Hepatocyte (in vitro differentiated cells): ENCODE measurements at regions not wholly inside any gene's neighbourhood (a gene's known extent, or its start where the extent isn't known, plus 50 kb on each side); places are given as distances from the start of the nearest gene placed in this dataset.

Experiments
- EZH2 ChIP-seq: fragments of 200-600 bp; sonication (generic); IDR thresholded peaks from 2 replicates; pipeline ENCODE4 v1.6.1; 2016; ENCODE audit warnings: antibody characterized with exemption, mild to moderate bottlenecking, borderline replicate concordance
- TF ChIP-seq, protein P1 (sequence below): fragments of 200-600 bp; sonication (generic); IDR thresholded peaks from 2 replicates; pipeline ENCODE4 v1.5.1; 2016; ENCODE audit warnings: antibody characterized with exemption, mild to moderate bottlenecking; ENCODE audit not compliant: poor library complexity

DNA sequence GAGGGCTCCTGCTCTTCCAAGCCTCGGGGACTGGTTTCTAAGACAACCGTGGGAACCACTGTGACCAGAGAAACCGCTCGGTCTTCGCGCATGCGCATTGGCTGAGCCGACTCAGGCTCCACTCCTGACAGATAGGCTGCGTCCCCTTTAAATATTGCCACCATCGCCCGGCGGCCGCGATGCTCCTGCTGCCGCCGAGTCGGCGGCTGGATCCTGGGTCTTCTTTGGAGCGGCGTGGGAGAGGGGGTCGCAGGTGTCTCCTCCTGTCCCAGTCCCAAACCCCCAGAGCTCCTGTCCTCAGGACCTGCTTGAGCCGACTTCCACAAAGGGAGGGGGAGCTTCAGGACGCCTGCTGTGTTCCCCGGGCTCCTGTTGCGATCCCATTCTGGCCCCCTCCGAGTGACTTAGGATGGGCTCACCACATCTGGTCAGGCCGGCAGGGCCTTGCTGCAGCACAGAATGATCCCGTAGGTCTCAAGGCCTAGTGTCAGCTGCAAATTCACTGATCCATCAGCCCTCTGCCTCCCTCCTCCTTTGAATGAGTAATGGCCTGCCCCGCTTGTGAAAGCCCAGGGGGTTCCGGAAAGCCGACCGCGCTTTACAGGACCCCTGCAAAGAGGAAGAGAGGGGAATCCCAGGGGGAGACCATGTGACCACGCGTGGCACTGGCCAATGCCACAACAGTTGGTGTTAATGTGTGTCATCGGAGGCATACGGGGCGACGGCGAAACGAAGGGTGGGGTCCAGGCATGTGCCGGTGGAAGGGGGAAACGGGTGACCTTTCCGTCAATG lies 683.2 kb upstream of the TPTE start:
- TF ChIP-seq, protein P1, sequence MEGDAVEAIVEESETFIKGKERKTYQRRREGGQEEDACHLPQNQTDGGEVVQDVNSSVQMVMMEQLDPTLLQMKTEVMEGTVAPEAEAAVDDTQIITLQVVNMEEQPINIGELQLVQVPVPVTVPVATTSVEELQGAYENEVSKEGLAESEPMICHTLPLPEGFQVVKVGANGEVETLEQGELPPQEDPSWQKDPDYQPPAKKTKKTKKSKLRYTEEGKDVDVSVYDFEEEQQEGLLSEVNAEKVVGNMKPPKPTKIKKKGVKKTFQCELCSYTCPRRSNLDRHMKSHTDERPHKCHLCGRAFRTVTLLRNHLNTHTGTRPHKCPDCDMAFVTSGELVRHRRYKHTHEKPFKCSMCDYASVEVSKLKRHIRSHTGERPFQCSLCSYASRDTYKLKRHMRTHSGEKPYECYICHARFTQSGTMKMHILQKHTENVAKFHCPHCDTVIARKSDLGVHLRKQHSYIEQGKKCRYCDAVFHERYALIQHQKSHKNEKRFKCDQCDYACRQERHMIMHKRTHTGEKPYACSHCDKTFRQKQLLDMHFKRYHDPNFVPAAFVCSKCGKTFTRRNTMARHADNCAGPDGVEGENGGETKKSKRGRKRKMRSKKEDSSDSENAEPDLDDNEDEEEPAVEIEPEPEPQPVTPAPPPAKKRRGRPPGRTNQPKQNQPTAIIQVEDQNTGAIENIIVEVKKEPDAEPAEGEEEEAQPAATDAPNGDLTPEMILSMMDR: no peak
- TF ChIP-seq EZH2: no peak
